ENCODE measurements at regions not wholly inside any gene's neighbourhood (a gene's known extent, or its start where the extent isn't known, plus 50 kb on each side); places are given as distances from the start of the nearest gene placed in this dataset.
"Not testable (repeated sequence)": the region's sequence is repeated elsewhere in the genome, so short reads cannot be mapped to it uniquely, and the experiment has no call there.

DNA sequence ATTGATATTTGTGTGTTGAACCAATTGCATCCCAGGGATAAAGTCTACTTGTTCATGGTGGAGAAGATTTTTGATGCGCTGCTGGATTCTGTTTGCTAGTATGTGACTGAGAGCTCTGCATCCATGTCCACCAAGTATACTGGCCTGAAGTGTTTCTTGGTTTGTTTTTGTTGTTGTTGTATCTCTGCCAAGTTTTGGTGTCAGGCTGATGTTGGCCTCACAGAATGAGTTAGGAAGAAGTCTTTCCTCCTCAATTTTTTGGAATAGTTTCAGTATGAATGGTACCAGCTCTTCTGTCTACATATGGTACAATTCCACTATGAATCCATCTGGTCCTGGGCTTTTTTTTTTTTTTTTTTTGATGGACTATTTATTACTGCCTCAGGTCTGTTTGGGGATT is 50.9 kb upstream of the OSTN start:
- no peak for DNase-seq

DNA sequence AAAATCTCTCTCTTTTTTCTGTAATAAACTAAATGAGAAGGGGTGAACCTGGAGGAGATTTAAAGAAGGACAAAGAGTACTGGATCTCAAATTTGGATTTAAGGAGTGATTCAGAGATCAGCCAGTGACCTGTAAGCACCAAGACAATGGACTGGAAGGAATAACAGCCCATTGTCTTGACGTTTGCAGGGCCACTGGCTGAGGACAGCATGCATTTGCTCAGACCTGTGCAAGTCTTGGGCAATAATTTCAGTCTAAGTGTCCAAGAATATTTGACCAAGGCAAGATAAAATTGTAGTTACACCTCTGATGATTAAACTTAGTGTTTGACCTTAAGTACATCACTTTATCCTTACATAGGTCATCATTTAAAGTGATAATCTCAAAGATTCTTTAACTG is 55.8 kb upstream of the OSTN start:
- DNase-seq: no peak

DNA sequence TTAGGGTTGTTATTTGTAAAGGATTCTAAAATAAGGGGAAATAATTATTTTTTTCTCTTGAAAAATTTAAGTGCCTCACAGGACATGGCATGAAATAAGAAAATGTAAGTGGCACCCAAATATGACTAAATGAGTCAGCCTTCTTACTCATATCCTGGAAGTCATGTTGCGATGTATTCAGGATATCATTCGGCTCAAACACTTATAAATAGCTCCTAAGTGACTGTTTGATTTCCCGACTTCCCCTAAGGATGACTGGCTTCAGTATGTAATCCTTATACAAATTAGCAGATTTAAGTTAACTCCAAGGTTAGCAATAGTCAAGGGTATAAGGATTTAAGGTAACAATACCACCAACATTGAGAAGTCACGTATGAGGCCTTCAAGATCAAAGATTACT is 57.3 kb upstream of the OSTN start:
- DNase-seq: no peak

DNA sequence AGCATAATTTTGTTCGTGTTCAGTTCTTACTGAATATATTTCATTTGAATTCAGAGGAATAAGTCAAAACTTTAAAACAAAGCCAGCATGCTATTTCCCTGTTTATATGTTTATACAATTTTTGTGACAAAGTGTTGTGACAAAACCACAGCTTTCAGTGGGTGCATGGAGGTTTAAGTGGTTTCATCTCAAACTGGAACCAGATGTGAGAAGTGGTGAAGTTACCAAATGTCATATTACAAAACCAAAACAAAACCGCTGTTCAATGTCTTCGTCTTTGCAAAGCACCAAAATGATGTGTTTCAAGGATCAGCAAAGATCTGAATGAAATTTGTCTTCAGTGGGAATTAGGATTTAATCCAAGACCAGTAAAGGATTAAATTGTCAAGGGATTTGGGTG is 59.3 kb upstream of the OSTN start:
- DNase-seq: no peak

DNA sequence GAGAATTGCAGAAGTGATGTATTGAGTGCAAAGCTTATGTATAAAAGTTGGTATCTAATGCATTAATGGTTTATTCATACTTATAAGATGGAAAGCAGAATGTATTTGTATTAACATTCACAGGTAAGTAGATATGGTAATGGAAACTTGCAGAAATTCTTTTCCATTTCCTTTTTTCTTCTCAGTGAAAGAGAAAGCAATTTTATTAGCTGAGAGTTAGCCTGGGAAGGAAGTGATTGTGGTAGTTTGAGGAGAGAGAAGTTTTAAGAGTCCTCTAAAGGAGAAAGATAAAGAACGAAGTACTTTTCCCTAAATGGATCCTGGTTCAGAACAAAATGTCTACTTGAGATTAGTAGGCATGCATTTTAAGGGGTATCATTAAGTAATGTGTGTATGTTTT is 60.1 kb upstream of the OSTN start:
- DNase-seq: no peak

DNA sequence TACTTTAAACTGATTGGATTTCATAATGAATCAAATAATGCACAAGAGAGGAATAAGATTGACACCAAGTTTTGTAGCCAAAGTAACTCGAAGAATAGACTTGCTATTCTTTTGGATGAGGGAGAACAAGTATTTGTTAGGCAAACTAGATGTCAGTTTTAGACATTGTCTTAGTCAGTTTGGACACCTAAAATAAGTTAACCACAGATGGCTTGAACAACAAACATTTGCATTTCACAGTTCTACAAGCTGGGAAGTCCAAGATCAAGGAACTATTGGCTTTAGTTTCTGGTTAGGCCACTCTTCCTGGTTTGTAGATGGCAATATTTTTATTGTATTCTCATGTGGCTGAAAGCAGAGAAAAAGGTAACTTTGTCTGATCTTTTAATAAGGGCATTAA is 61.3 kb upstream of the OSTN start:
- no peak for DNase-seq

DNA sequence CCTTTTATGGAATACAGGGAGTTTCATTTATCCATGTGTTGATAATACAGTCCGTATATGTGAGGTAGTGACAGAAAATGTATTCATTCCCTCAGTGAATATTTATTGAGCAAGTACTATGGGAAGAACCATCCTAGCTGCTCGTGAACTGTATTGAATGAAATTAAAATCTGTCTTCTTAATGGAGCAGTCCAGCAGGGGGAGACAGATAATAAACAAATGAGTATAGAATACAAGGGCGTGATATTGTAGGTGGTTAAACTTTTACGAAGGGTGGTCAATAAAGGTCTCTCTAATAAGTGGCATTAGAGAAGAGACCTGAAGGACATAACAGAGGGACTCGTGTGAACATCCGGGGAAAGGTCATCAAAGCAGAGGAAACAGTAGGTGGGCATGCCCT is 62.7 kb upstream of the OSTN start:
- no peak for DNase-seq

DNA sequence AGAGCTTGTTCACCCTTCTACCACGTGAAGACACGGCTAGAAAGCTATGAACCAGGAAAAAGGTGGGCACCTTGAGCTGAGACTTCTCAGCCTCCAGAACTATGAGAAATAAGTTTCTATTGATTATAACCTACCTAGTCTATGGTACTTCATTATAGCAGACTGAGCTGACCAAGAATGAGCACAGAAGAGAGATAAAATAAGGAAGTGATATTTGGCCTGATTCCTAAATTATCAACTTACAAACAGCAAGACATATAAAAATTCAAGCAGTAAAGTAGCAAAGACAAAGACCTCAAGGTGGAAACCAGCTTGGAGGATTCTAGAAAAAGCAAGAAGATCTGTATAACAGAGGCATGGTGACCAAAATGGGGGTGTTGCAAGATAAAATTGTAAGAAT is 63.9 kb upstream of the OSTN start:
- DNase-seq: no peak

DNA sequence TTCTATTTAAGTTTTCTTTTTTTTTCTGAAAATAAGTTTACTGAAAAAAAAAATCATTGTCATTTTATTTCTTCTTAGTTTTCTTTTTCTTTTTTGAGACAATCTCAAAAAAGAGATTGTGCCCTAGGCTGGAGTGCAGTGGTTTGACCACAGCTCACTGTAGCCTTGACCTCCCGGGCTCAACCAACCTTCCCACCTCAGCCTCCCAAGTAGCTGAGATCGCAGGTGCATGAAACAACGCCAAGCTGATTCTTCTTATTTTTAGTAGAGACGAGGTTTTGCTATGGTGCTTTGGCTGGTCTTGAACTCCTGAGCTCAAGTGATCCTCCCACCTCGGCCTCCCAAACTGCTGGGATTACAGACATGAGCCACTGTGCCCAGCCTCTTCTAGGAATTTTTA is 65.7 kb upstream of the OSTN start:
- no peak for DNase-seq

DNA sequence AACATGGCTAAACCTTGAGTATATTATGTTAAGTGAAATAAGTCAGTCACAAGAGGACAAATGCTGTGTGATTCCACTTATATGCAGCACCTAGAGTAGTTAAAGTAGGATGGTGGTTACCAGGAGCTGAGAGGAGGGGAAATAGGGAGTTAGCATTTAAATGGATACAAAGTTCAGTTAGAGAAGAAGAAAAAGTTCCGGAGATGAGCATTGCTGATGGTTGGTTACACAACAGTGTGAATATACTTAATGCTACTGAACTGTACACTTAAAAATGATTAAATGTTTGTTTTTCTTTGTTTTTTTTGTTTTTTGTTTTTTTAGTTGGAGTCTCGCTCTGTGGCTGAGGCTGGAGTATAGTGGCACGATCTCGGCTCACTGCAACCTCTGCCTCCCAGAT is 67.7 kb upstream of the OSTN start:
- DNase-seq: no peak

DNA sequence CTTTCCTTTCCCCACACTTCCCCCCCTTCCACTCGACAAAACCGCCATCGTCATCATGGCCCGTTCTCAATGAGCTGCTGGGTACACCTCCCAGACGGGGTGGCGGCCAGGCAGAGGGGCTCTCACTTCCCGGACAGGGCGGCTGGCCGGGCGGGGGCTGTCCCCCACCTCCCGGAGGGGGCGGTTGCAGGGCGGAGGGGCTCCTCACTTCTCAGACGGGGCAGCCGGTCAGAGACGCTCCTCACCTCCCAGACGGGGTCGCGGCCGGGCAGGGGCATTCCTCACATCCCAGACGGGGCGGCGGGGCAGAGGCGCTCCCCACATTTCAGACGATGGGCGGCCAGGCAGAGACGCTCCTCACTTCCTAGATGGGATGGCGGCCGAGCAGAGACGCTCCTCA is 74.2 kb upstream of the OSTN start:
- not testable (repeated sequence) for DNase-seq

DNA sequence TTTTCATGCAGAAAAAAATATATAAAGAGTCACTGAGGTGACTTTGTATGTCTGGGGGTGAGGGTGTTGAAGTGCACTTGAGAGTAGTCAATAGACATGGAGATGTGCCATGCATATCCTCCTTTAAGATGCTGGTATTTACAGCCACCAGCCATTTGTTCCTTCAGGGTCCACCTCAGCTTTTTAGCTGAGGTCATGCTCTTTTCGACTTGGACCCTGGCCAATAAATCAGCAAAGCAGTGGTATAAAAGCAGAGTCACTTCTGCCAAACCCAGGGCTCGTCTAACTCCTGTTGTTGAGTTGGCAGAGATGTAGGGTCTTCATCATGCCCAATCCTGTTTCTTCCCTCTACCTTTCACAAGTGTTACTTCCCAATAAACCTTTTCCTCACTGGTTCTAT is 75.1 kb upstream of the OSTN start:
- no peak for DNase-seq

DNA sequence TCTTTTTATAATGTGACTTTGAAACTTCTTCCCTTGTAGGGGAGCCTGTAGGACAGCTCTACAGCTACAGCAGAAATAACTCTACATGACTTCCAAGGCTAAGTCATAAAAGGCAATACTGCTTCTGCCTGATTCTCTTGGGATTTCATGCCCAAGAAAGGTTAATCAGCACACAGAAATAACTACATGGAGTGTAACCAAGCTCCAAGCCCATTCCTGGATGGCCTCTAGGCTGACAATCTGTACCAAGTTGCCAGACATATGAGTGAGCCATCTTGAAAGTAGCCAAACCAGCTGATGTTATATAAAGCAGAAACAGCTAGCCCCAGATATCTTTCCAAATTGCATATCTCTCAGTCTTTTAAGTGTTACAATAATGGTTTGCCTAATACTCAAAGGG is 75.8 kb upstream of the OSTN start:
- no peak for DNase-seq

DNA sequence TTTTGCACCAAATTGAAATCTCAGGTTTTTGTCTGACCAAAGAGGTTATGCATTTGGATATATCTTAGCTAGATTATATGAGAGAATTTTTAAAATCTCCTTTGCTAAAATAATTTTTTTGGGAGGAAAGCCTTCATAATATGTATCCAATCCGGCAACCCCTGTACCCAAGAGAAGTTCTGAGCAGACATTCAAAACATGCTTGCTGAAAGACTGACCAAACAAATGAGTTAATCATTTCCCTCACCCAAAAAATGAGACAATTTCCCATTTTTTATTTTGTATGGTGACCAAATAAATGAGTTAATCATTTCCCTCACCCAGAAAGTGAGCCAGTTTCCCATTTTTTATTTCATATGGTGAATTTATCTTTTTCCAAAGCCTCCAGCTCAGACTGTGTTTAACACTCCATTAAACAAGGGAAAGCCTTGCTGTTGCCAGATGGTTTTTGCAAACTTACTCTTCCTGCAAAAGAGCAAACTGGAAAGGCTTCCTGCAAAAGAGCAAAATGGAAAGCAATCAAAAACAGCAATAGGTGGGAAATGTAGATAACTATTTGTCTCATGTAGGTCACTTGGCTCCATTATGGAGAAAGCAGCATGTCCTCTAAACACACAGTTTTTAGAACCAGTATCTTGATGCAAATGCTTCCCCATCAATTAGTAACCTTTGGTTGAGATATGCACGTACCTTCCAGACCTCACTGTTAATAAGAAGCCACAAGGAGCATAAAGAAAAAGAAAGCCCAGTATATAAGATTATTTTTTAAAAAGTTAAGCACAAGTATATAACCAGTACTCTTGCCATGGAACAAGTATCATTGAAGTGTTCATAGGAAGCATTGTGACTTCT is 78.4 kb upstream of the OSTN start:
- DNase-seq: no peak

DNA sequence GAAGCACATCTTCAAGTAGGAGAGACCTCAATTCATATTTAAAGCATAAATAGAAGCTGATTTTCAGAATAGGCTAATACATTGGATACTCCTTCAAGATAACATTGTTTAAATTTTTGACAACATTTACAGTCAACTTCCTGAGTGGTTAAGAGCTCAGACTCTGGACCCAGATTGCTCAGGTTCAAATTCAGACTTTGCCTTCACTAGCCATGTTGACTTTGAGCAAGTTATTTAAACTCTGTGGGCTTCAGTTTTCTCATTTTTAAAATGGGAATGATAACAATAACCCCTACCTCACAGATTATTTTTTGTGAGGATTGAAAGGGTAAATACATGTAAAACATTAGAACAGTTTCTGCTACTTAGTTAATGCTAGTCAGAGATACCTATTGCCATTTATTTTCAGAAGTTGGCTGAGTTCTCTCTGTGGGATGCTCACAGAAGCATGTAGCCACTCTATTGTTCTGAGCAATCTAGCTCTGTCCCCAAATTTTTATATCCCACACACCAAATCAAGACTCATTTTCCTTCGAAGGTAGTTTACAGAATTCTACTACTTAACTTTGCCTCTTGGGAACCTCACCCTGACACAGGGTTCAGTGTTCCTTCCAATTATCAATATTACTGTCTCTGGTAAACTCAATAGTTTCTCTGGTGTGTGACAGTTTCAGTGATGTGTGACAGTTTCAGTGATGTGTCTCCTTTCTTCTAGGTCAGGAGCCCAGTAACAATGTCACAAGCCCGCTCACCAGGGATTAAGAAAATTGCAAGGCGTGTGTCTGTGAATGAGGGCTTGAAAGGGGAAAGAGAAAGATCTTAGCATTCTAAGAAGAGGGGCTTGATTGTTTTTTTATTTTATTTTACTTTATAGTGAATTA is 79.4 kb upstream of the OSTN start:
- no peak for DNase-seq

DNA sequence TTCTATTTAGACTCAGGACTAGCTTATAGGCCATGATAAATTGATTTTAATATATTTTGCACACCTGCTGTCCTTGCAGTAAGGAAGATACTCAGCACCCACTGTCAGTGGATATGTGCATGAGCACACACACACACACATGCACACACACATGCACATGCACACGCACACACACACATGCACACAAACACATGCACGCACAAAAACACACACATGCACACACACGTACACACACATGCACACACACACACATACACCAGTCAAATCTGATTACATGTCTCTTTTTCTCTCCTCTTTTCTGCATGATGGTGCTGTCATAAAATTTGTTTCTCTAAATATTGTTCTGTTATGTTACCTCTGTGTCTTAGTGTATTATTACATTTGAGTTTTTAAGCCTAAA is 87.3 kb upstream of the OSTN start:
- no peak for DNase-seq

DNA sequence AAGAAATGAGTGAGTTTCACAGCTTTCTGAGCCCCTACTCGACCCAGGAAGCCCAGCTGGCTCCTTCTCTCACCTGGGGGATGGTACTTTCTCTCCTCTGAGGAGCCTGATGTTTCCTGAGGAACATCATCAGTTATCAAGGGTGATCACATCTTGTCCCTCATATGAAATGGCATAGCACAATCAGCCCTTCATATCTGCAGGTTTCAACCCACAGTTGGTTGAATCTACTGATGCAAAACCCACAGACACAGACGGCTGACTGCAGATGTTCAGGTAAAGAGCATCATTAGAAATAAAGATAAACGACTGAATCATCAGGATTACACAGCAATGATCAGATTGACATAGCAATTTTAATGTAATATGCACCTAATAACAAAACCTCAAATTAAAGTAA is 93.6 kb upstream of the OSTN start:
- DNase-seq: no peak

DNA sequence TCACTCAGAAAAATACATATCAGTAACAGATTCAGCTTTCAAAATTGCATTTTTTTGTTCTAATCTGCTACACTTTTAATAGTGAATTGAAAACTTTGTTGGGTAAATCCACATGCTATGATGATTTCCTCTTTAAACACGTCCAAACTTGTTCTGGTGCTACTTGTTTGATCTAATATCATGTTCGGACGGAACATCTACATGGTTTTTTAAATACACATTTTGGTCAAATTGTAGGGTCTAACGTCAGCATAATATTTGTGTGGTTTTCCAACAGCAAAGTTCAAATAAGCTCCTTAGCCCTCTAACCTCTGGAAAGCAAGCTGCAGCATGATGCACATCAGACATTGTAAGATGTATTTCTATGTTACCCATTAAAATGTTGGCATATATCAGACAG is 98.5 kb upstream of the OSTN start:
- DNase-seq: no peak

DNA sequence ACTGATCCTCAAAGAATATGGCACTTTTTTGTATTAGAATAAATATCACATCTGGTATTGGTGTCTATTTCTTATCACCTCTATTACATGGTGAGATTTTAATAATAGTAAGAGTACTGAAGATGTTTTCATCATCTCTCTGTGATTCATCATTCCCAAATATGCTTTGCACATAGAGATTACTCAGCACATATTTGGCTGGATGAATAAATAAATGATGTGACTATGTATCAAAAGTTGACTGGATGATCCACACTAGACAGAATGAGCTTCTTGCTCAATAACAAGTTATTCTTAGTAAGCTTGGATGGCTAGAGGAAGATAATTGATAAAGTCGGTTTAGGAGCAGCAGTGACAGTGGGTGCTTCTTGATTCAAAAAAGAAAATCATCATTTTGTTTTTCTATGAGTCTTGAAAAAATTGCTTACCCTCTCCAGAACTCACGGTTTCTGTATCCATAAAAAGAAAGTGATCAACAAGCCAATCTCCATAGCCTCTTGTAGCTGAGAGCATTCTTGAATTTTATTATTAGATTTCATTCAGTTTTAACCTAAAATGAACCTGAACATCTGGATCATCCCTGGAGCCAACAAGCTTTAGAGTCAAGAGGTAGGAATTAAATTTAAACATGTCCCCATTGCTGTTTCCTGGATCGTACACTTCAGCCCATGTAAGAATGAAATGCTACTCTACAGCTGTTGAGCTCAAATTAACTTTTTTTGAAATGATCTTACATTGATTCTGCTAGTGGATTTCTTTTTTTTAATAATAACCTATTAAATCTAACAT is 104.8 kb upstream of the OSTN start:
- no peak for DNase-seq

DNA sequence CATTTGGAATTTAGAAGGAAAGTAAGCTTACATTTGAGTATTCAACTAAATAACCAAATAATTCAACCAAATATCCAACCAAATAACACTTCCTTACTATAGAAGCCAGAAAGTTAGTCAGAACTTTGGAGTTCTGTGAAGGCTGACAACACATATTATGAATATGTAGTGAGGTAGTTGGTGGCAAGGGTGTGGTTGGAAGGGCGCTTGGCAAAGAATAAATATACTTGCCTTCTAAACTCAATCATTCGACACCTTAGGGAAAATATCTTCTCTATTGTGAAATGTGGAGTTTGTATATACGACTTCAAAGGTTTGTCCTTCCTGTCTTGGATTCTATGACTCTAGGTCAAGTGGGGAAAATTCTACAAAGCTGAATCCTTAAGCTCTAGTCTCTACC is 111.7 kb upstream of the OSTN start:
- DNase-seq: no peak

DNA sequence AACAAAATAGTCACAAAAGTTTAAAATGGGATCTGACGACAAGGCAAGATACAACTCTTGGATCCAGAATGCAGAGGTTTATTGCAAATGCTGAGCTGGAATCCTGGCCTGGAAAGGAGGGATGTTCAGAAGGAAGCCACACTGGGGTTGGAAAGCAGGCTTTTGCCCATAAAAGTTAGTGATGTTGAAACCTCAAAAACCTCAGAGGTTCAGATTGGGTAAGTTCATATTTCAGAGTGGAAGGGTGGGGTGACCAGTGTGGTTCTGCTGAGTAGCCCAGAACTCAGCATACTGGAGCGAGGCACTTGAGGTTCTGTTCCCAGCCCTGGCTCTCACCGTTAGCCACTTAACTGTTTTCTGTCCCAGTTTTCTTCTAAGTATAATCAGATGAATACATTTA is 114.0 kb upstream of the OSTN start:
- DNase-seq: no peak

DNA sequence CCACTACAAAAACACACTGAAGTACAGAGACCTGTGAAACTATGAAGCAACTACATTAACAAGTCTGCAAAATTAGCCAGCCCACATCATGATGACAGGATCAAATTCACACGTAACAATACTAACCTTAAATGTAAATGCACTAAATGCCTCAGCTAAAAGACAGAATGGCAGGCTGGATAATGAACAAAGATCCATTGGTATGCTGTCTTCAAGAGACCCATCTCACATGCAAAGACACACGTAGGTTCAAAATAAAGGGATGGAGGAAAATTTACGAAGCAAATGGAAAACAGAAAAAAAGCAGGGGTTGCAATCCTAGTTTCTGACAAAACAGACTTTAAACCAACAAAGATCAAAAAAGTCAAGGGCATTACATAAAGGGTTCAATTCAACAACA is 120.1 kb upstream of the OSTN start:
- not testable (repeated sequence) for DNase-seq

DNA sequence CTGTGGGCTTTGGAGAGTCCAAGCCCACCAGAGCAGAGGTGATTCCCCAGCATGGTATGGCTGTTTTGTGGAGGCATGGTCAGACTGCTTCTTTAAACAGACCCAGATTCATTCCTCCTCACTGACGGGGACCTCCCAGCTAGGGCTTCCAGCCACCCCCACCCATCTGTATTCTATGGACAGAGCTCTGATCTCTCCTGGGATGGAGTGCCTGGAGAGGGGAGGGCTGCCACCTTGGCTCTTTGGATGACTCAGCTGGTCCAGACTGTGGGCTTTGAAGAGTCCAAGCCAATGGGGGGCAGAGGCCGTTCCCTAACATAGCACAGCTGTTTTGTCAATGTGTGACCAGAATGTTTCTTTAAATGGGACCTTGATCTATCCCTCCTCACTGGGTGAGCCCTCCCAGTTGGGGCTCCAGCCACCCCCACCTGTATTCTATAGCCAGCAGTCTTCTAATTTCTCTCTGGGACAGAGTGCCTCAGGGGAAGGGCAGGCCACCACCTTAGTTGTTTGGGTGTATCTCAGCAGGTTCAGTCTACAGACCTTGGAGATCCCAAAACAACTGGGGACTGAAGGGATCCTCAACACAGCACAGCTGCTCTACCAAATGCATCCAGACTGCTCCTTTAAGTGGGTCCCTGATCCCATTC is 122.0 kb upstream of the OSTN start:
- DNase-seq: no peak
